Chondrocyte (in vitro differentiated cells): ENCODE measurements at regions not wholly inside any gene's neighbourhood (a gene's known extent, or its start where the extent isn't known, plus 50 kb on each side); places are given as distances from the start of the nearest gene placed in this dataset.

Source experiments
- DNase-seq: peaks from one replicate; pipeline ENCODE4 v3.0.0; 2021; ENCODE audit warnings: mixed read lengths, low spot score
- H3K27ac Mint-ChIP-seq: one replicate; pipeline ENCODE4 v1.8.0; 2021; ENCODE audit warnings: mild to moderate bottlenecking, moderate library complexity, mixed read lengths; ENCODE audit not compliant: unreplicated experiment
- H3K27me3 Mint-ChIP-seq: 2 replicates; pipeline ENCODE4 v1.8.0; 2021; ENCODE audit warnings: low read depth, mixed read lengths
- H3K36me3 Mint-ChIP-seq: 2 replicates; pipeline ENCODE4 v1.8.0; 2021; ENCODE audit warnings: low read depth, mixed read lengths
- H3K4me1 Mint-ChIP-seq: 2 replicates; pipeline ENCODE4 v1.8.0; 2021; ENCODE audit warnings: low read depth, mild to moderate bottlenecking, mixed read lengths
- H3K4me3 Mint-ChIP-seq: one replicate; pipeline ENCODE4 v1.8.0; 2021; ENCODE audit warnings: mild to moderate bottlenecking, moderate library complexity, mixed read lengths; ENCODE audit not compliant: unreplicated experiment
- H3K9me3 Mint-ChIP-seq: 2 replicates; pipeline ENCODE4 v1.8.0; 2021; ENCODE audit warnings: low read depth, mixed read lengths
- TF ChIP-seq, protein P1 (sequence below): fragments of 200-600 bp; sonication (generic); IDR thresholded peaks from 2 replicates; pipeline ENCODE4 v1.5.0; 2021; ENCODE audit warnings: antibody characterized with exemption, mild to moderate bottlenecking, moderate library complexity

DNA sequence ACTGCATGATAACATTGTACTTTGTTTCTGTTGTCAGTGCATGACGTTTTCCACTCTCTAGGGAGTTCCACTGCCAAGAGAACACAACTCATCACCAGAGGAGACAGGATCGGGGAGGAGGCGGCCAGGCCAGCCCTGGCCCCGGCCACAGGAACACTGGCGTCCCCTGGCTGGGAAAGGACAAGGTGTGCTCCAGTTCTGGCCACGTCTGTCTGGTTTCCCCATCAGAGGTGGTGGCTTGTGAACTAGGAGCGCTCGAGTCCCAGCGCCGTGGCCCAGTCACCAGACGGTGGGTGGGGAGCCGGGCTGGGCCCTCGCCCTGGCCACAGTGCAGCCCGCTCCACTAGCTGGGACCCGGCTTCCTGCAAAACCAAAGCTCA is 211.9 kb upstream of the IRX4 start:
- H3K4me3 Mint-ChIP-seq, result no peak overlapping the region
- H3K27ac Mint-ChIP-seq, result peak overlapping the region; percentile 9
- H3K4me1 Mint-ChIP-seq, result peaks cover 11% of the 10 kb centered on the region
- peaks cover 3% of the 10 kb centered on the region for H3K9me3 Mint-ChIP-seq
- no peaks in the 10 kb centered on the region for H3K27me3 Mint-ChIP-seq
- DNase-seq, result peak; percentile 77
- no peaks in the 10 kb centered on the region for H3K36me3 Mint-ChIP-seq
- TF ChIP-seq, protein P1, sequence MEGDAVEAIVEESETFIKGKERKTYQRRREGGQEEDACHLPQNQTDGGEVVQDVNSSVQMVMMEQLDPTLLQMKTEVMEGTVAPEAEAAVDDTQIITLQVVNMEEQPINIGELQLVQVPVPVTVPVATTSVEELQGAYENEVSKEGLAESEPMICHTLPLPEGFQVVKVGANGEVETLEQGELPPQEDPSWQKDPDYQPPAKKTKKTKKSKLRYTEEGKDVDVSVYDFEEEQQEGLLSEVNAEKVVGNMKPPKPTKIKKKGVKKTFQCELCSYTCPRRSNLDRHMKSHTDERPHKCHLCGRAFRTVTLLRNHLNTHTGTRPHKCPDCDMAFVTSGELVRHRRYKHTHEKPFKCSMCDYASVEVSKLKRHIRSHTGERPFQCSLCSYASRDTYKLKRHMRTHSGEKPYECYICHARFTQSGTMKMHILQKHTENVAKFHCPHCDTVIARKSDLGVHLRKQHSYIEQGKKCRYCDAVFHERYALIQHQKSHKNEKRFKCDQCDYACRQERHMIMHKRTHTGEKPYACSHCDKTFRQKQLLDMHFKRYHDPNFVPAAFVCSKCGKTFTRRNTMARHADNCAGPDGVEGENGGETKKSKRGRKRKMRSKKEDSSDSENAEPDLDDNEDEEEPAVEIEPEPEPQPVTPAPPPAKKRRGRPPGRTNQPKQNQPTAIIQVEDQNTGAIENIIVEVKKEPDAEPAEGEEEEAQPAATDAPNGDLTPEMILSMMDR, result no peak

DNA sequence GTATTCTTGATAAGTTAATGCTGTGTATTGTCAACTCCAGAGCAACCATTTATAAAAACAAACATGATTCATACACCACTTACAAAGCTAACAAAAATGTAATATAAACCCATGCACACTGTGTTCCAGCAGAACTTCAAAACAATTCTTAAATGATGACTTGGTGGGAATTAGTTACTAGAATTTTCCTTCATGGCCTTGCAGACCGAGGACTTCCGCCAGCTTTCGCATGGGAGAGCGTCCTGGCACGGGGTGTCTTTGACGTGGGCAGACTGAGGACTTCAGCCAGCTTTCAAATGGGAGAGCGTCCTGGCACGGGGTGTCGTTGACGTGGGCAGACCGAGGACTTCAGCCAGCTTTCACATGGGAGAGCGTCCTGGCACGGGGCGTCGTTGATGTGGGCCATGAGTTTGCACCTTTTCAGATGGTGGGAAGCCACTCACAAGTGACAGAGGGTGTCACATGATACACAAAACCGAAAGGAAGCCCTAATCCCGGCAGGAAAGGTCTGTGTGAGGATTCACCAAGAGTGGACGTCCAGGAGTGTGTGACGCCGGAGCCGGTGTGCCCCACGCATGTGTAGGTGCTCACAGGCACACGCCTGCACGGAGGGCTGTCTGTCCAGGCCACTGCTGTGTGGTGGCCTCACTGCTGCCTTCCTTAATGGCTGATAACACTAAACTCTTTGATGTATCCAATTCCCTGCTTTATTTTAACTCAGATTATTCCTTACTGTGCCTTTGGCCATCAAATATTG is 211.3 kb upstream of the IRX4 start:
- Mint-ChIP-seq H3K4me1 (peaks cover 11% of the 10 kb centered on the region), H3K27ac (peak overlapping the region; percentile 94), H3K9me3 (peaks cover 3% of the 10 kb centered on the region), H3K36me3 (no peaks in the 10 kb centered on the region), H3K4me3 (no peak overlapping the region), H3K27me3 (no peaks in the 10 kb centered on the region)
- no peak for DNase-seq
- TF ChIP-seq, protein P1, result no peak

DNA sequence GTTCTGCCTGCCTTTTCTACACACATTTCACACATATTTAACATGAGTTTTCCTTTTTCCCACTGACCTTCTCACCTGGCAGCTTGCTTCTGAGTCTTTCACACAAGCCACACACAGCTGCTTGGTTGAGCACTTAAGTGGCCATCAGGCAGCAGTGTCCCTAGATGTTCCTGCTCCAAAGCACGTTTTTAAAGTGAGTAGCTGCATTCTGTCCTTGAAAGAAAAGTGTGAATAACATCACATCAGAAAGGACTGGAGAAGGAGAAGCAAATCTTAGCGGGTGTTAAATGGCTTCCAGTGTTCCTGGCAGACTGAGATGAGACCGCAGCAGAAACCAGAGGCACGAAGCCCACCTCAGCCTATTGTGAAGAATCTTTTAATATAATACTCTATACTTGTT is 209.2 kb upstream of the IRX4 start:
- Mint-ChIP-seq H3K4me3 (no peak overlapping the region), H3K27me3 (peaks cover 3% of the 10 kb centered on the region), H3K9me3 (peaks cover 3% of the 10 kb centered on the region), H3K27ac (no peak overlapping the region), H3K36me3 (no peaks in the 10 kb centered on the region), H3K4me1 (peaks cover 11% of the 10 kb centered on the region)
- no peak for DNase-seq
- TF ChIP-seq, protein P1, result no peak

- TF ChIP-seq, protein P1, result no peak
- Mint-ChIP-seq H3K36me3 (no peaks in the 10 kb centered on the region), H3K4me1 (no peaks in the 10 kb centered on the region), H3K9me3 (no peaks in the 10 kb centered on the region), H3K27me3 (peaks cover 14% of the 10 kb centered on the region), H3K27ac (no peak overlapping the region), H3K4me3 (no peak overlapping the region)
- no peak for DNase-seq
Measured at GRCh38 chr5:2087980-2088379, 205.3 kb upstream of the IRX4 start.

GRCh38 chr5:2075365-2075764 is 192.6 kb upstream of the IRX4 start:
- H3K4me3 Mint-ChIP-seq, result no peak overlapping the region
- no peaks in the 10 kb centered on the region for H3K36me3 Mint-ChIP-seq
- H3K27me3 Mint-ChIP-seq, result peaks cover 4% of the 10 kb centered on the region
- no peak overlapping the region for H3K27ac Mint-ChIP-seq
- H3K9me3 Mint-ChIP-seq, result peaks cover 2% of the 10 kb centered on the region
- TF ChIP-seq, protein P1, result no peak
- no peaks in the 10 kb centered on the region for H3K4me1 Mint-ChIP-seq
- DNase-seq, result peak; percentile 83
